ENCODE measurements at regions not wholly inside any gene's neighbourhood (a gene's known extent, or its start where the extent isn't known, plus 50 kb on each side); places are given as distances from the start of the nearest gene placed in this dataset.

GRCh38 chr16:6023449-6023848, 925.9 kb upstream of the EEF2KMT start:
- H3K9me3 ChIP-seq (ENCODE audit: control insufficient read depth in 2 of 2, low read length in 2 of 2): no peaks in the 10 kb centered on the region
- no peaks in the 10 kb centered on the region for H3K36me3 Mint-ChIP-seq
- H3K4me1 ChIP-seq (ENCODE audit: control insufficient read depth, insufficient read depth, low read length, poor library complexity, severe bottlenecking): no peaks in the 10 kb centered on the region
- H3K4me3 Mint-ChIP-seq: no peak overlapping the region
- H3K27ac Mint-ChIP-seq: no peak overlapping the region
- H3K4me3 ChIP-seq (ENCODE audit: low read depth, low read length): no peak overlapping the region
- H3K27me3 ChIP-seq (ENCODE audit: control insufficient read depth, insufficient read depth, low read length): no peaks in the 10 kb centered on the region
- peaks cover 2% of the 10 kb centered on the region for H3K27me3 Mint-ChIP-seq
- H3K36me3 ChIP-seq (ENCODE audit: control insufficient read depth, insufficient read depth, low read length): no peaks in the 10 kb centered on the region
- no peaks in the 10 kb centered on the region for H3K4me1 Mint-ChIP-seq
- DNase-seq: no peak
- ATAC-seq (ENCODE audit: low read depth in 2 of 2): no peak
- H3K27ac ChIP-seq (ENCODE audit: insufficient read depth, low read length, poor library complexity, severe bottlenecking): no peak overlapping the region
- H3K9me3 Mint-ChIP-seq: peaks cover 0 to 4% (median 2%) of the 10 kb centered on the region in 7 donors

GRCh38 chr16:6021276-6021943, 923.8 kb upstream of the EEF2KMT start:
- Histone ChIP-seq H3K27ac (ENCODE audit: insufficient read depth, low read length, poor library complexity, severe bottlenecking) (no peak overlapping the region), H3K36me3 (ENCODE audit: control insufficient read depth, insufficient read depth, low read length) (no peaks in the 10 kb centered on the region), H3K9me3 (ENCODE audit: control insufficient read depth in 2 of 2, low read length in 2 of 2) (no peaks in the 10 kb centered on the region), H3K27me3 (ENCODE audit: control insufficient read depth, insufficient read depth, low read length) (no peaks in the 10 kb centered on the region), H3K4me3 (ENCODE audit: low read depth, low read length) (no peak overlapping the region), H3K4me1 (ENCODE audit: control insufficient read depth, insufficient read depth, low read length, poor library complexity, severe bottlenecking) (no peaks in the 10 kb centered on the region)
- no peaks in the 10 kb centered on the region for H3K36me3 Mint-ChIP-seq
- peaks cover 4% of the 10 kb centered on the region for H3K27me3 Mint-ChIP-seq
- no peak overlapping the region for H3K27ac Mint-ChIP-seq
- no peak overlapping the region for H3K4me3 Mint-ChIP-seq
- DNase-seq (no peak), ATAC-seq (ENCODE audit: low read depth in 2 of 2) (no peak)
- no peaks in the 10 kb centered on the region for H3K4me1 Mint-ChIP-seq
- H3K9me3 Mint-ChIP-seq: peaks cover 0 to 4% (median 2%) of the 10 kb centered on the region in 7 donors

GRCh38 chr16:6020162-6020985, 922.8 kb upstream of the EEF2KMT start:
- Histone ChIP-seq H3K27me3 (ENCODE audit: control insufficient read depth, insufficient read depth, low read length) (no peaks in the 10 kb centered on the region), H3K27ac (ENCODE audit: insufficient read depth, low read length, poor library complexity, severe bottlenecking) (no peak overlapping the region), H3K4me3 (ENCODE audit: low read depth, low read length) (no peak overlapping the region), H3K36me3 (ENCODE audit: control insufficient read depth, insufficient read depth, low read length) (no peaks in the 10 kb centered on the region), H3K9me3 (ENCODE audit: control insufficient read depth in 2 of 2, low read length in 2 of 2) (no peaks in the 10 kb centered on the region), H3K4me1 (ENCODE audit: control insufficient read depth, insufficient read depth, low read length, poor library complexity, severe bottlenecking) (no peaks in the 10 kb centered on the region)
- Mint-ChIP-seq H3K36me3 (no peaks in the 10 kb centered on the region), H3K9me3 (peaks cover 0 to 12% (median 2%) of the 10 kb centered on the region in 7 donors), H3K27ac (no peak overlapping the region), H3K4me3 (no peak overlapping the region), H3K27me3 (peaks cover 8% of the 10 kb centered on the region), H3K4me1 (no peaks in the 10 kb centered on the region)
- DNase-seq (no peak), ATAC-seq (ENCODE audit: low read depth in 2 of 2) (no peak)

GRCh38 chr16:6019490-6019991, 921.9 kb upstream of the EEF2KMT start:
- Mint-ChIP-seq H3K27me3 (peaks cover 8% of the 10 kb centered on the region), H3K9me3 (peaks cover 0 to 12% (median 2%) of the 10 kb centered on the region in 7 donors), H3K4me1 (no peaks in the 10 kb centered on the region), H3K36me3 (no peaks in the 10 kb centered on the region), H3K27ac (no peak overlapping the region), H3K4me3 (no peak overlapping the region)
- H3K4me3 ChIP-seq (ENCODE audit: low read depth, low read length): no peak overlapping the region
- no peak overlapping the region for H3K27ac ChIP-seq (ENCODE audit: insufficient read depth, low read length, poor library complexity, severe bottlenecking)
- H3K9me3 ChIP-seq (ENCODE audit: control insufficient read depth in 2 of 2, low read length in 2 of 2): no peaks in the 10 kb centered on the region
- no peaks in the 10 kb centered on the region for H3K27me3 ChIP-seq (ENCODE audit: control insufficient read depth, insufficient read depth, low read length)
- no peaks in the 10 kb centered on the region for H3K36me3 ChIP-seq (ENCODE audit: control insufficient read depth, insufficient read depth, low read length)
- ATAC-seq (ENCODE audit: low read depth in 2 of 2) (no peak), DNase-seq (no peak)
- no peaks in the 10 kb centered on the region for H3K4me1 ChIP-seq (ENCODE audit: control insufficient read depth, insufficient read depth, low read length, poor library complexity, severe bottlenecking)

GRCh38 chr16:6018848-6019489, 921.4 kb upstream of the EEF2KMT start:
- H3K4me3 Mint-ChIP-seq: no peak overlapping the region
- no peaks in the 10 kb centered on the region for H3K27me3 ChIP-seq (ENCODE audit: control insufficient read depth, insufficient read depth, low read length)
- no peaks in the 10 kb centered on the region for H3K36me3 Mint-ChIP-seq
- no peak overlapping the region for H3K27ac Mint-ChIP-seq
- H3K4me3 ChIP-seq (ENCODE audit: low read depth, low read length): no peak overlapping the region
- no peaks in the 10 kb centered on the region for H3K36me3 ChIP-seq (ENCODE audit: control insufficient read depth, insufficient read depth, low read length)
- DNase-seq (no peak), ATAC-seq (ENCODE audit: low read depth in 2 of 2) (no peak)
- peaks cover 8% of the 10 kb centered on the region for H3K27me3 Mint-ChIP-seq
- no peaks in the 10 kb centered on the region for H3K9me3 ChIP-seq (ENCODE audit: control insufficient read depth in 2 of 2, low read length in 2 of 2)
- no peaks in the 10 kb centered on the region for H3K4me1 ChIP-seq (ENCODE audit: control insufficient read depth, insufficient read depth, low read length, poor library complexity, severe bottlenecking)
- H3K4me1 Mint-ChIP-seq: no peaks in the 10 kb centered on the region
- no peak overlapping the region for H3K27ac ChIP-seq (ENCODE audit: insufficient read depth, low read length, poor library complexity, severe bottlenecking)
- peaks cover 0 to 10% (median 4%) of the 10 kb centered on the region in 7 donors for H3K9me3 Mint-ChIP-seq

- H3K36me3 ChIP-seq (ENCODE audit: control insufficient read depth, insufficient read depth, low read length): no peaks in the 10 kb centered on the region
- no peak overlapping the region for H3K27ac Mint-ChIP-seq
- no peak overlapping the region for H3K27ac ChIP-seq (ENCODE audit: insufficient read depth, low read length, poor library complexity, severe bottlenecking)
- no peaks in the 10 kb centered on the region for H3K4me1 Mint-ChIP-seq
- H3K4me1 ChIP-seq (ENCODE audit: control insufficient read depth, insufficient read depth, low read length, poor library complexity, severe bottlenecking): no peaks in the 10 kb centered on the region
- H3K4me3 Mint-ChIP-seq: no peak overlapping the region
- no peaks in the 10 kb centered on the region for H3K36me3 Mint-ChIP-seq
- ATAC-seq (ENCODE audit: low read depth in 2 of 2): no peak
- peaks cover 8% of the 10 kb centered on the region for H3K27me3 Mint-ChIP-seq
- DNase-seq: no peak
- no peaks in the 10 kb centered on the region for H3K9me3 ChIP-seq (ENCODE audit: control insufficient read depth in 2 of 2, low read length in 2 of 2)
- H3K4me3 ChIP-seq (ENCODE audit: low read depth, low read length): no peak overlapping the region
- H3K9me3 Mint-ChIP-seq: peaks cover 0 to 12% (median 4%) of the 10 kb centered on the region in 7 donors
- no peaks in the 10 kb centered on the region for H3K27me3 ChIP-seq (ENCODE audit: control insufficient read depth, insufficient read depth, low read length)
These were observed 919.1 kb upstream of the EEF2KMT start for GRCh38 chr16:6016530-6017184.

GRCh38 chr16:6012716-6013115, 915.1 kb upstream of the EEF2KMT start:
- no peak for ATAC-seq (ENCODE audit: low read depth in 2 of 2)

More at GRCh38 chr16:6012716-6013115, 915.1 kb upstream of the EEF2KMT start:
- no peaks in the 10 kb centered on the region for H3K36me3 Mint-ChIP-seq
- H3K4me3 ChIP-seq (ENCODE audit: low read depth, low read length): no peak overlapping the region
- DNase-seq: no peak
- no peaks in the 10 kb centered on the region for H3K4me1 Mint-ChIP-seq
- peaks cover 4% of the 10 kb centered on the region for H3K27me3 Mint-ChIP-seq
- H3K27me3 ChIP-seq (ENCODE audit: control insufficient read depth, insufficient read depth, low read length): no peaks in the 10 kb centered on the region
- H3K9me3 ChIP-seq (ENCODE audit: control insufficient read depth in 2 of 2, low read length in 2 of 2): no peaks in the 10 kb centered on the region
- H3K27ac Mint-ChIP-seq: no peak overlapping the region
- H3K27ac ChIP-seq (ENCODE audit: insufficient read depth, low read length, poor library complexity, severe bottlenecking): no peak overlapping the region
- H3K4me3 Mint-ChIP-seq: no peak overlapping the region
- no peaks in the 10 kb centered on the region for H3K4me1 ChIP-seq (ENCODE audit: control insufficient read depth, insufficient read depth, low read length, poor library complexity, severe bottlenecking)
- no peaks in the 10 kb centered on the region for H3K36me3 ChIP-seq (ENCODE audit: control insufficient read depth, insufficient read depth, low read length)
- H3K9me3 Mint-ChIP-seq: peaks cover 0 to 12% (median 4%) of the 10 kb centered on the region in 7 donors
